A673 (cell line): ENCODE measurements at regions not wholly inside any gene's neighbourhood (a gene's known extent, or its start where the extent isn't known, plus 50 kb on each side); places are given as distances from the start of the nearest gene placed in this dataset.

Experiments used
- EZH2 ChIP-seq: fragments of 200-600 bp; sonication (generic); IDR thresholded peaks from 2 replicates; pipeline ENCODE4 v1.6.1; 2017; ENCODE audit warnings: borderline replicate concordance, low read depth, mild to moderate bottlenecking, mixed read lengths, antibody characterized with exemption, low read length; ENCODE audit not compliant: poor library complexity, severe bottlenecking
- TF ChIP-seq, protein P1 (sequence below): fragments of 300-800, 200-600 bp; sonication (generic); conservative IDR thresholded peaks from 2 replicates; pipeline ENCODE4 v1.5.1; 2017; ENCODE audit warnings: low read depth, mild to moderate bottlenecking, antibody characterized with exemption, low read length, moderate library complexity, mixed read lengths

DNA sequence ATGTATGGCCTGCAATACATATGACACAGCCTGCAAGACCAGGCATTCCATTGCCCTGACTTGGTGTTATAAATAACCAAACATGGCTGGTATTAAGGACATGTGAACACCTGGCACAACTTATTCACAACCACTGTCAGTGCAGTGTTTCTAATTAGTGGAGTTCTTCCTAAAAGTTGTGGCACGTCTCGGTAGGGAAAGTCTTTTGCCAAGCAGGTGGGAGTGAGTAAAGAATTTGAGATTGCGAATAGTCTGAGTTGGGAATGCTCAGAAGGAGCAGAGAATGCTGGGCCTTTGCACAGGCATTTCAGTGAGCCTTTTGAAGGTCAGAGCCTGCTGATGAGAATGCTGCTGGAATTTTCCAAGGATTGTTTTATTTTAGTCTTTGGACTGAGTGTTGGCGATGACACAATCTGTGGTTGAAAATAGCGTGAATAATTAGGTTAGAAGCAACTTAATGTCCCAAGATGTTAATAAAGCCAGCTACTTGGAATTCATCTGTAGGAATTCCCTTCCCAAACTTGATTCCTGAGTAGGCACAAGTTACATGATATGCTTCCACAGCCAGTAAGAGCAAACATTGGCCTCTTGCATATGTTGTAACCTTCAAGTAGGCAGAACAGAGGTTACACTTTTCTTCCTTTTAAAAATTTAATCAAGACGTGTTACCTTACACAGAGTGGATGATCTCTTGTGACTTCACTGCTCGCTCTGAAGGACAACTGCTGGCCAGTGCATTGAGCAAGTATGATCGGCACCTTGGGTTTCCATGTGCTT is 83.6 kb upstream of the PGRMC2 start:
- TF ChIP-seq, protein P1, sequence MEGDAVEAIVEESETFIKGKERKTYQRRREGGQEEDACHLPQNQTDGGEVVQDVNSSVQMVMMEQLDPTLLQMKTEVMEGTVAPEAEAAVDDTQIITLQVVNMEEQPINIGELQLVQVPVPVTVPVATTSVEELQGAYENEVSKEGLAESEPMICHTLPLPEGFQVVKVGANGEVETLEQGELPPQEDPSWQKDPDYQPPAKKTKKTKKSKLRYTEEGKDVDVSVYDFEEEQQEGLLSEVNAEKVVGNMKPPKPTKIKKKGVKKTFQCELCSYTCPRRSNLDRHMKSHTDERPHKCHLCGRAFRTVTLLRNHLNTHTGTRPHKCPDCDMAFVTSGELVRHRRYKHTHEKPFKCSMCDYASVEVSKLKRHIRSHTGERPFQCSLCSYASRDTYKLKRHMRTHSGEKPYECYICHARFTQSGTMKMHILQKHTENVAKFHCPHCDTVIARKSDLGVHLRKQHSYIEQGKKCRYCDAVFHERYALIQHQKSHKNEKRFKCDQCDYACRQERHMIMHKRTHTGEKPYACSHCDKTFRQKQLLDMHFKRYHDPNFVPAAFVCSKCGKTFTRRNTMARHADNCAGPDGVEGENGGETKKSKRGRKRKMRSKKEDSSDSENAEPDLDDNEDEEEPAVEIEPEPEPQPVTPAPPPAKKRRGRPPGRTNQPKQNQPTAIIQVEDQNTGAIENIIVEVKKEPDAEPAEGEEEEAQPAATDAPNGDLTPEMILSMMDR: no peak
- TF ChIP-seq EZH2: no peak
